ENCODE measurements at regions not wholly inside any gene's neighbourhood (a gene's known extent, or its start where the extent isn't known, plus 50 kb on each side); places are given as distances from the start of the nearest gene placed in this dataset.

DNA sequence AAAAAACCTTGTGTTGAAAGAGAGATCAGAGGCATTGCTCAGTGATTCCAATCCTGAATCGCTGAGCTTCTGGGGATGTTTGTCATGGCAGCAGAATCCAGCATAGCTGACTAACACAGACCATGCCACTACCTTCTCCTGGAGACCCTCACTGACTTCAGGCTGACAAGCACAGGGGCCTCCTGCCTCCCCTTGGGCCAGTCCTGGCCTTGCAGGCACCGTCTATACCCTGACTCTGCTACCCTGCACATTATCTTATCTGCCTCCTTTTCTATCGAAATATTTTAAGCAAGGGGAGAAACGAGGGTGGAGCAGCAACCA, 139.8 kb downstream of the KIF26A start:
- DNase-seq: no peak

DNA sequence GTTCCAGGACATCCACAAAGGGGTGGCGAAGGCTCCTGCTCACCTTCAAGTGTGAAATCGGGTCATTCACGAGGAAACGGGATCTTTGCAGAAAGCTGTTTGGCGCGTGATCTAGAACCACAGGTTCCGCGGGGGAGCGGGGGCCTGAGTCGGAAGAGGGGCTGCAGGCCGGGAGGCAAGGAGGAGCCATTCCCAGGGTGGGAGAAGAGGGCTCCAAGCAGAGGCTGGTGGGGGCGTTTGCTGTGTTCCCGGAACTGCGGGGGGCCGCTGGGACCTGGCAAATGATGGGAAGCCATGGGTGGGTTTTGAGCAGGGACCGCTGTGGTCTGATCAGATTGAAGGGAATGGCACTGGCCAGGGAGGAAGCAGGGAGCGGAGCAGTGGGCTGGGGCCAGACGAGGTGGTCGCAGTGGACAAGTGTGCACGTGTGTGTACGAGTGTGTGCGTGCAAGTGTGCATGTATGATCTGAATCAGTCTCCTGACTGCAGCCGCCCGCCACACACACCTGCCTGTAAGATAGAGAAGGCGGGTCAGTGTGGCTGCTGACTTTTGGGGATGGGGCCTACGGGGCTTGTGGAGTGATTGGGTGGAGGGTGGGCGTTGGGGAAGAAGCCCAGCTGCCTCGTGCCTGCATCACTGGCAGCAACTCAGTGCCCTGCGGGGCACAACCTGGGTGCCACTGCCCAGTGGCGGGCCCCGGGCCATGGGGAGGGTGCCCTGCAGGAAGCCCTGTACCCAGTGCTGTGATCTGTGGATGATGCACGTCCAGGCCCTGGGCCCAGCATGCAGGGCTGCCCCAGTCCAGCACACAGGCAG, 141.9 kb downstream of the KIF26A start:
- no peak for DNase-seq

DNA sequence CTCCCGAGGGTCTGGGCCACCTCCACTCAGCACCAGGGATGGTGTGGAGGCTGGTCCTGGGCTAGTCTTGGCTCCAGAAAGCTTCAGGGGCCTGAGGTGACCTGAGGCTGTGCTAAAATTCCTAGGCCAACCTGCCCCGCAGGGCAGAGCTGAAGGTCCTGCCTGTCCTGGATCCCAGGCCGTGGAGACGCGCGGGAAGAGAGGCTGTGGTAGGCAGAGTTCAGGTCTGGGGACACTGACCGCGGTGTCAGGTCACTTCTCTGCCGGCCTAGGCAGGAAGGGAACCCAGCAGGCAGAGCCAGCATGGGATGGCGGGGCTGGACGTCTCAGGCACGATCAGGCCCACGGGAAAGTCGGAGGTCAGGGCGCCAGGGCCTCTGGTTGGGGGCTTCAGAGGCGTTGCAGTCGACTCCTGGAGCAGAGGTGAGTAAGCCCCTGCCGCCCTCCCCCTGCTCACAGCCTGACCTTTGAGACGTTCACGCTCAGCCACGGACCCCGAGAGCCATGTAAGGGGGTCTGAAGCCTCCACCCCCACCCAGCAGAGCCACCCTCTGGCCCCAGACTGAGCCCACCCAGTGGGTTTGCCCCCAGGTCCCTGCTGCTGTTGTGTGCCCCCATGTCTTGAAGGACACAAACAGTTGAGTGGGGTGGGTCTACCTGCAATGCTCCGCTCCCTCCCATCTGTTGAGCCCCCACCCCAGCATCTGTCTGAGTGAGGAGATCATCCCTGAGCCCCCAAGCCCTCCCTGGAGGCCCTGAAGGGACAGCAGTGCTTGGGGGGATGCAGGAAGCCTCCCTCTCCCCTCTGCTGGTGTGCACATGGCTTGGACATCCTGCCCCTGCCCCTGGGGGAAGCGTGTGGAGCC, 142.7 kb downstream of the KIF26A start:
- no peak for DNase-seq

DNA sequence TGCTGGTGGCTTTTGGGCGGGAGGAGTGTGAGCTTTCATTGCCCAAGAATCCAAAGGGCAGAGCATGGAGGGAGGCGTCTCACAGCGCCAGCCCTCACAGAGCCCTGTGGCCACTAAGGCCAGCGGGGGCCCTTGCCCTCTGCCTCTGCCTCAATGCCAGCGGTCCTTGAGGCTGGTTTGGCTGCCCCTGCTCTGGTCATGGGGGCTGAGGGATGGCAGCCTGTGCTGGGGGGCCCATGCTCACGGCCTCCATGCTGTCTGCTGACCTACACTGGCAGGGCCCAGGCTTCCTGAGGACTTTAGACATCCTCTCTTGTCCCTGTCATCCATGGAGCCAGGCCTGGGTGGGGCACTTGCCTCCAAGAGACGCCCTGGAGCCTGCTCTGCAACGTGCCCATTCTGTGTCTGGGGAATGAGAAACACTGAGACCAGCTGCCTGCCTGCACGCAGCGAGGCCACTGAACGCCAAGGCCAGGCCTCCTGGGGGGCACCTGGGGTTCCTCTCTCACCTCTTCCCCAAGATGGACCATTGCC, 143.4 kb downstream of the KIF26A start:
- no peak for DNase-seq

DNA sequence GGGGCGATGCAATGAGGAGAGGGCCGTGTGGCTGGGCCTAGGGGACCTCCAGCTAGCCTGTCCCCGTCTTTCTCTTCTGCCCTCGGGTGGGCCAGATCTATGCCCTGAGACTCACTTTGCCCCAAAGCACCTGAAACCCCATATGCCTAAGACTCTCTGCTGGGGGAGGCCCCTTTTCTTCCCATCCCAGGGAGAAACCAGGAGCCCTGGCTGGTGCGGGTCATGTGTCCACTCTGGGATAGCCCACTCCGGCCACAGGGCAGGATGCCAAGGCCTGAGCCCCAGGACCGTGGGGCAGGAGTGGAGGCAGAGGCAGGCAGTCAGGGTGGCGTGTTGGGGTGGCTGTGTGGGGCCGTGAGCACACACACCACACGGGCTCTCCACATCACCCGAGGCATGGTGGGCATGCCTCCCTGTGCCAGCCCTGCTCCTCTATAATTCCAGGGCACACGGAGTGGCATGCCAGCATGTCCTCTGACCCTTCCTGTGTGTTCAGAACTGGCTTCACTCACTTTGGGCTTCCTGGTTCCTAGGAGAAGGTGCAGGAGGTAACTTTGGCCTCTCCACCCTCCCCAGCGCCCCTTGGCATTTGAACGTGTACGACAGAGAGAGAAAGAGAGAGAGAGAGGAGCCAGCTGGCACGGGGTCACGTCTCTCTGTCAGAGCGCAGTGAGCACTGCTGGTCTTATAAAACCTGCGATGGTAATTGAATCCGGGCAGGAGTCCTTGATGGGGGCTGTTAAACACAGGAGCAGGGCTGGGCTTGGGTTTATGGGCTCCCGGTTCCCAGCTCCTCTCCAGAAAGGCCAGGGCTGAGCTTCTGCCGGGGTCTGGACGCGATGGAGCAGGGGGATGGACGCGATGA, 144.2 kb downstream of the KIF26A start:
- DNase-seq: no peak

DNA sequence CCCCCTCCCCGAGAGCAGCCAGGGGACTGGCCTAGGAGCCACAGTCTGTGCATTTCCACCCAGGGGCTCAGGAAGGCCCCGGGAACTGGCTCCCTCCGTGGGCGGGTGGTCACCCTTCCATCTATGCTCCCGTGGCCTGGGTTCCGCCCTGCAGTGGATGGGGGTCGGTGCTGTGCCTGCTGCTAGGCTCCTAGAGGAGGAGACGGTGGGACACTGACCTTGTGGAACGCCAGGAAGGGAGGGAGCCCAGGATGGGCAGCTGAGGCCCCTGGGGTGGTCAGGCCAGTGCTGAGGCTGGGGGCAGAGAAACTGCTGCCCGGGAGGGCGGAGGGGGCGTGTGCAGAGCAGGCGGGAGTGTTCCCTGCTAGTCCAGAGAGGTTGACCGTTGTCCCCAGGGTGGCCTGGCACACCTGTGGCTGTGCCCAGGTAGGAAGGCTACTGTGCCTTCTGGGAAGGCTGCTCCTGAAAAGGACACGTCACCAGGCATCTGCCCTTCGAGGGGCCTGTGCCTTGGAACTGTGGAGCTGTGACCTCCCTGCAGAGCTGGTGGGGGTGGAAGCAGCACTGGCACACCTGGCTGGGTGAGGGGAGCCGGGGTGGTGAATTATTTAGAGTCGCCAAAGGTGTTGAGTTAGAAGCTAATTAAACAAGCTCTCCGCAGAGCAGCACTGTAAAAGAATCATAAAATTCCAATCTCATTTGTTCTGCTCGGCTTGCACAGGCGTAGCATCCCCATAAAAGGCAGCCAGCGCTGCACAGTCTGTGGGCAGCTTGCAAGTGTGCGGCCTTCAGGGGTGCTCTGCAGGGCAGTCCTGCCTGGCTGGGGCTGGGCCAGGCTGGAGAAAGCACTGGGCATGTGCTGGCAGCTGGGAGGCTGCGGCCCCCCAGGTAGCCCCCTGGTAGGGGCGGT, 145.1 kb downstream of the KIF26A start:
- DNase-seq: no peak

DNA sequence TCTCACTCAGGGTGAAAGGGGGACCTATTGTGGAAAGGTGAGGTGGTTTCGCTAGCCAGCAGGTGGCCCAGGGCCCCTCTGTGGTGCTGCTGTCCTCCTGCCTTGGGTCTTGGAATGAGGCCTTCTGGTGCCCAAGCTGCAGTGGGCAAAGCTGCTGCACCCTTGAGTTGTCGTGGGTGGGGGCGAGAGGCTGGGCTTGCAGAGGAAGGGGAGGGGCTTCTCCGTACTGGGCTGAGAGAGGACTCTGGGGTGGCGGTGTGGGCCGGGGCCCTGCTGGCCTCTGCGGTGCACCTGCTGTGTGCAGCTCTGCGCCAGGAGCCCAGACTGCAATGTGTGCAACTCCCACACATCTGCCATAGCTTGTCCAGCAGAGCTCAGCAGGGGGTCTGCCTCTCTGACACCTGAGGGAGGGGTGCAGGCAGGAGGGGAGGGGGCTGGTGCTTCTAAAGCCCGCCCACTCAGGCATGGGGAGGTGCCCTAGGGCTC, 145.8 kb downstream of the KIF26A start:
- DNase-seq: no peak

DNA sequence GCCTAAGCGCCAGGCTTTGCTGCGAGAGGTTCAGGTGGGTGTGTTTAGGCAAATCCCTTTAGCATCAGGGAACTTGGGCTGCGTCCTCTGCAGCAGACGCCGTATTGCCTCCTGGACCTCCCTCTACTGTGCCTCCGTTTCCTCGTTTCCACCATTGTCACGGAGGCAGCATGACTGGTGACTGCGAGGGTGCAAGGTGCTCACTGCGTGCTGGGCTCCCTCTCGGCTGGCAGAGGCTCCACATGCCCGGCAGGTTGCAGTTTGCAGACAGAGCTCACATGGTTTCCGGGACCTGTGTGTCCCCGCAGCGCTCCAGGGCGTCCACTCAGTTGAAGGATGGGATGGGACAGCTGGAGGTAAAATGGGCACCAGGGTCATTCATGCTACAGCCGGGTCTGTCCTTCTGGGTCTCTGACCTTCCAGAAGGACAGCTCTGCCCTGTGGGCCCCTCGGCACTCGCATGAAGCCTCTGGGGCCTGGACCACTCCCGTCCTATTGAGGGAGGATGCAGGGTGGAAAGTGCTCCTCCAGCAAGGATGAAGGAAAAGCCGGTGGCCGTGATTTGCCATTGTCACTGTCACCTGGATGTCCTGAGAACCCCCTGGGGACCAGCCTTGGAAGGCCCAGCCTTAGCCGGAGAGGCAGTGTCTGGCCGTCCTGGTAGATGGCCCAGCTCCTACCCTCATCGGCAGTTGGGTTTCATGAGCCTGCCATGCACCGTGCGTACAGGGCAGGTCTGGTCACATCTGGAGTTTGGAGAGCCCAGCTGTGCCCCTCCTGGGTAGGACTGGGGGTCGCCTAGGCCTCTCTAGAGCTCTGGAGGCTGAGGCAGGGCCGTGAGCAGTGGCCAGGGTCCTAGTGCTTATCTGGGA, 146.5 kb downstream of the KIF26A start:
- no peak for DNase-seq

DNA sequence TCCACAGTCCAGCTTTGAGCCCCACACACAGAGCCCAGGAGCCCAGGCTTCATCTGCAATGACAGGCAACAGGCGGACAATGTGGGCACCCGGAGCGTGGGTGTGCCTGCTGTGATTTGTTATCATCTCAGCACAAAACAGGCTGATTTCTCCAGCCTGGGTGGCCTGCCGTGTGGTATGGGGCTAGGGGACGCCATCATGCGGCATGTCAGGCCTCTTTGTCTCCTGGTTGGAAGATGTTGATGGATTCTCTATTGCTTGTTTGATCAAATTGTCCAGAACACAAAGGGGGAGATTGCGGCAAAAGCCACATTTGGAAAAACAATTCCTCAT, 147.1 kb downstream of the KIF26A start:
- no peak for DNase-seq

DNA sequence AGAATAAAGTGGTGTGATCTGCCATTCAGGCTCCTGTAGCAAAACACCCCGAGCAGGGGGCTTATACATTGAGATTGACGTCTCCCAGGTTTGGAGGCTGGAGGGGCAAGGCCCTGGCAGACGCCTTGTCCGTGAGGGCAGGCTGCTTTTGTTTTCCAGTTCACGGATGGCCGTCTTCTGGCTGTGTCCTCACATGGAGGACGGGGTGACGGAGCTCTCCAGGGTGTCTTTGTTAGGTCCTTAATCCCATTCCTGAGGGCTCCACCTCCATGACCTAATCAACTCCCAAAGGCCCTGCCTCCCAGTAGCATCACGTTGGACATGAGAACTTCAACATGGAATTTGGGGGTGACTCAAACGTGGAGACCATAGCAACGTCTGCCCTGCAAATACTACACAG, 147.7 kb downstream of the KIF26A start:
- DNase-seq: no peak

DNA sequence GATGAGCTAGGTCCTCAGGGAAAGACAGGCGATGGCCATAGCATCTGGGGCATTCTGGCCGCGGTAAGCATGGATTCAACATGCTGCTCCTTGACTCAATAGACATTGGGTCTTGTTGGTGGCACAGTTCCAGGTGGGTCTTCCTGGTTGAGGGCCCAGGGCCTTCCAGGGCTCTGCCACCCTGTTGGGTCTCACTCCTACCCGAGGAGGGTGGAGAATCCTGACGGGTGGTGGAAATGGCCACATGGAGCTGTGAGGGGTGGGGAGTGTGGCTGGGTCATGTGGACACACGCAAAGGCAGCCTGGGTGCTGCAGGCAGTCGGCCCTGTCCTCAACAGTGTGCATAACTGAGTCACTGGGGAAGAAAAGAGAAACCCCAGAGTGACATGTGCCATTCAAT, 148.1 kb downstream of the KIF26A start:
- DNase-seq: no peak

DNA sequence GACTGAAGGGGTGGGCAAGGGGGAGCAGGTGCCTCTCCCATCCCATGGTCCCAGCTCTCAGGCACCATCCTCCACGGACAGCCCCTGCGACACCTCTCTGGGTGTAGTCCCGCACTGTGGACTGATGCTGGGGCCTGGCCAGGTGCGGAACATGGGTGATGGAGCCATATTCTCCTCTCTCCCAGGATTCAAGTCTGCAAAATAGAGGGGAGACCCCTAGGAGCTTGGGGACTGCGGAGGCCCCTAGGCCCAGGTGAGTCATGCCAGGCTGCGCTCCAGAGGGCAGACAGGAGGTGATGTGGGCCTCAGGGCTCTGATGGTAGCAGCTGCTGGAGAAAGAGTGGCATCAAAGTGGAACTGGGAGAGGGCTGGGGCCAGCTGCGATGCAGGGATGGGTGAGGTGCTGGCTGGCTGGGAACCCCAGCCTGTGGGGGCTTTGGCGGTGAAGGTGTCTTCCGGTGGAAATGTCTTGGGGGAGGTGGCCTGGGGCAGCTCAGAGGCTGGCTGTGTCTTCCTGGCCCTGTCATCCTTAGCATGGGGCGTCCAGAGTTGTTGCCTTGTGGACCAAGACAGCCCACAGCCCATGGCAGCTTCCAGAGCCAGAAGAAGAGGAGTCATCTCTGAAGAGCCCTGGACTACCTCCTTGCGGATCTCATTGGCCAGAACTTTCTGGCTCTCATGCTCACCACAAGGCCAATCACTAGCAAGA, 149.1 kb downstream of the KIF26A start:
- DNase-seq: no peak

DNA sequence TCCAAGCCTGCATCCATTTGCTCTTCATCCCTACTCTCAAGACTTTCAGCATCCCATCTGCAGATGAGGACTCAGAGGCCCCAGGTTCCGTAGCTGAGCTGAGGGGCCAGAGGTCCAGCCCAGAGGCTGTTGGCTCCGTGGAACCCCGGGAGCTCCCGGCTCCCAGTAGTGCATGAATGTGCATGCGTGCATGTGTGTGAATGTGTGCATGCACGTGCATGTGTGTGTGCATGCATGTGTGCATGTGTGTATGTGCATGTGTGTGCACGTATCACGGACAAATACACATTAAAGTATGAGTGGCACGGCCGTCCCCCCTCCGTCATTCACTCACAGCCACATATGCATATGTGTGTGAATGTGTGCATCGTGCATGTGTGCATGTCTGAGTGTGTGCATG, 149.9 kb downstream of the KIF26A start:
- DNase-seq: no peak

DNA sequence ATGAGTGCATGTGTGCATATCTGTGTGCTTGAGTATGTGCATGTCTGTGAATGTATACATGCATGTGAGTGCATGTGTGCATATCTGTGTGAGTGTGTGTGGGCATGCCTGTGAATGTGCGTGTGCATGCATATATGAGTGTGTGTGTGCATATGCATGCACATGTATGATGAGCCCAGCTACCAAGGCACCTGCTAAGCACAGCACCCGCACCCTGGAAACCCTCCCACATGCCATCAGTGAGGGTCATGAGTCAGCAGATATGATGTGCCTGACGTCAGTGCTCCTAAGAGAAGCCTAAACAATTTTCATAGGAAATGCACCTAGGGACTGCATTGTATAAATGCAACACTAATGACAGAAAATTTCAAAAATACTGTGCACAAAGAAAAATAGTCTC, 151.1 kb downstream of the KIF26A start:
- DNase-seq: no peak

DNA sequence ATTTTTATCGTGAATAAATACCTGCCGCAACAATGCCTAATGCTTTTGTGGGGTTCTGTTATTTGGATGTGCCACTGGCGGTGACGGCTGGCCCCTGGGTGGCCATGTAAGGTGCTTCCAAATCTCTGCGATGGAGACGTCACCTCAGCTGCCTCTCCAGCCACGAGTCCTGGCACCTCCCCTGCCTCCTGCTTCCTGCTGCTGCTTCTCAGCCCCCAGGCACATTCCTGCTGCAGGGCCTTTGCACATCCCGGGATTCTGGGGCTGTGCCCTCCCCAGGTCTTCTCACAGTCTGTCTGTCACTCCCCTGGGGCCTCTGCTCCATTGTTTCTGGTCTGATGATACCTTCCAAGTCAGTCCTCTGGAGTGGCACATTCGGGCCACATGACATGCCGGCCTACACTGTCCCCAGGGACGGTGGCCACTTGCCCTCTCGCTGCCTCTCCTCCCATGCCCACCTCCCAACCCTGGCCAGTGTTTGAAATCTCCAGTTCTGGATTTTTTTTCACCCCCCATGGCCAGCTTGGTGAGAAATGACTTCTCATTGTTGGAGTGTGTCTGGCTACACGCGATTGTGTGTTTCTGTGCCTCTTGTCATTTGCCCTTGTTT, 151.8 kb downstream of the KIF26A start:
- DNase-seq: no peak

DNA sequence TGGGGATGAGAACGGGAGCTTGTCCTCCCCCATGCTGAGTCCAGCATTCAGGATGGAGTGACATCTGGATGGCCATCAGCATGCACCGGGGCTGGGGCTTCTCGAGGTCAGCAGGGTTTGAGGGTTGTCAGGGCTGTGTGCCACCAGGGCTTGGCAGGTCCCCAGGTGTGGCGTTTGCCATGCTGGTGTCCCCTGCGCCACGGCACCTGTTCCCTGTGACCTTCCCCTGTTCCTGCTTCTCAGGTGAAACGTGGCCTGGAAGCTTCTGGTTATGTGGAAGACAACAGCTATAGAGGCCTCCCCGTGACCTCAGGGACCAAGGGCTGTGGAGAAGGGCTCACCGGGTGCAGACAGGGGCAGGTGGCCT, 152.4 kb downstream of the KIF26A start:
- DNase-seq: no peak

DNA sequence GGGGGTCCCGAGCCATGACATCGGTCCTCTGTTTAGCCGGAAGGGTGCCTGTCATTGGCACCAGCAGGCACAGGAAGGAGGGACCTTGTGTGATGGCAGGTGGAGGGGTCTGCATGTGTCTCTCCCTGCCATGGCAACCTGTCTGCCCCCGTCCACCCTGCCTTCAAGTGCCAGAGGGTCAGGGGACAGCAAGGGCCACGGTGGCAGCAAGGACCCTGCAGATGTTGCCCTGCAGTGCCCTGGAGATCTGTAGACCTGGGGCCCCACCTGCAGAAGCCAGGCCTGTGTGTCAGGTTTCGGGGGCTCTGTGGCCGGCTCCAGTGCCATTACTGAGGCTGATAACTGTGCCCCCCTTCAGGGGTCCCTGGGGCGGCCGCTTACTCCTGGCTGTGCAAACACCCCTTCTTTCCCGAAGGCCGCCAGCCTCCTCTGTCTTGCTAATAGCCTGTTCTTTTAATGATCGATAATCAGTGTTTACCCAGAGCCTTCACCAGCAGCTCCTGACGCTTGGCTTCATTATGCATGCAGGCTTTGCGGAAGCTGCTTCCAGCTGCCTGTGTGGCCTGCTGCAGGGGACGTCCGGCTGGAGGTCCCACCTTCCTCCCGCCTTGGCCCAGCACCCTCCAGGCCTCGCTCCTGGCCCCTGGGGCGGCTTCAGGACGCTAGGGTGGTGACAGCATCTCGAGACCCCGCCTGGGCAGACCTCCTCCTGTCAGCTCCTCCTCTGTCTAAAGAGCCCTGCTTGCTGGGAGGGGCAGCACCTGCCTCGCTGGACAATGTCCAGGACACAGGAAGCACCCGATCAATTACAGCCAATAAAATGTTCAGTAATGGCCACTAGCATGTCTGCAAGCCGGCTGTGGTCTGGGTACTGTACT, 153.0 kb downstream of the KIF26A start:
- no peak for DNase-seq

DNA sequence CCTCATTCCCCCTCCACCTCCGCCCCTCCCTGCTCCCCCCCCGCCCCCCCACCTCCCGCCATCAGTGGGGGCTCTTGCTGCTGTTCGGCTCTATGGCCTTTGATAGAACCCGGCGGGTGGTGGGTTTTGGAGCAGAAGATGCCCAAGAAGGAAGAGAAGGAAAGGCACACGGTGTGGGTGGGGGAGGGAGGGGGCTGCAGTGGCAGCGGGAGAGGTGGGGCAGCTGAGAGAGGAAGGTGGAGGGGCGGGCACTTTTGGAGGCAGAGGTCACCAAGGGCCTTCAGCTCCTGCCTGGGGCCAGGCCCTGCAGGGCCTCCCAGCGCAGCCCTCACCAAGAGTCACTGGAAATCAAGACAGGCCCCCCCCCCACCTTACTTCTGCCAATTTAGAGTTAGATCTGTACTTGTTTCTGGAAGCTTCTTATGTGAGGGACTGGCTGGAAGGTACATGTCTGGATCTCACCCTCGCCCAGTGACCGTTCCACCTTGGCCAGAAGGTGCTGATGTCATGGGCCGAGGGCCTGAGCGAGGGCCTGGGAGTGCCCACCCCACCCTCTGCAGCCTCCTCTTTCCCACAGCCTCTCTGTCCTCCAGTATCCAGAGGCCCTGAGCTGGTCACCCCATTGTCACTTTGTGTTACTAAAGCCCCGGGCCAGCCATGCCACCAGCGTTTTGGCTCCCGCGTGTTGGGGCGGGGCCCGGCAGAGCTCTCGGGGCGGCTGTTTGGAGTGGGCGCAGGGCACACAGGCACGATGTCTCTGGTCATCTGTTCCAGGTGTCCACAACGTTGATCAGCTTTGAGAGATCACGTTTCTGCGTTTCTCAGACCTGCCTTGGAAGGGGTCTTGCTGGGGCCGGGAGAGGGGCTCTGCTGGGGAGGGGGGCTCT, 153.9 kb downstream of the KIF26A start:
- no peak for DNase-seq
